Calu3 (cell line): ENCODE measurements at regions not wholly inside any gene's neighbourhood (a gene's known extent, or its start where the extent isn't known, plus 50 kb on each side); places are given as distances from the start of the nearest gene placed in this dataset.

Source experiments
- BruUV-seq: library from RNA; stranded (reverse); fragments of 400-500 nt; replicated peaks from 2 replicates; lab custom pipeline; 2021; lab: Mats Ljungman, UMichigan
- CTCF ChIA-PET: fragments of 300-600 bp; sonication (Branson Sonifier 250); formaldehyde crosslinking; loops from one replicate; lab custom pipeline; 2022; ENCODE audit warnings: antibody characterized with exemption; lab: Charles Lee
- DNase-seq: peaks from one replicate; pipeline ENCODE4 v3.0.0; 2022
- H3K27ac Mint-ChIP-seq: one replicate; pipeline ENCODE4 v1.8.0; 2022; ENCODE audit warnings: mixed read lengths; ENCODE audit not compliant: unreplicated experiment
- H3K27me3 Mint-ChIP-seq: one replicate; pipeline ENCODE4 v1.8.0; 2022; ENCODE audit warnings: mixed read lengths; ENCODE audit not compliant: unreplicated experiment
- H3K36me3 Mint-ChIP-seq: one replicate; pipeline ENCODE4 v1.8.0; 2022; ENCODE audit warnings: mild to moderate bottlenecking, moderate library complexity, mixed read lengths; ENCODE audit not compliant: insufficient read depth, unreplicated experiment
- H3K4me1 Mint-ChIP-seq: one replicate; pipeline ENCODE4 v1.8.0; 2022; ENCODE audit warnings: mild to moderate bottlenecking, low read depth, mixed read lengths; ENCODE audit not compliant: unreplicated experiment
- H3K4me3 Mint-ChIP-seq: one replicate; pipeline ENCODE4 v1.8.0; 2022; ENCODE audit warnings: mild to moderate bottlenecking, low read depth, moderate library complexity, mixed read lengths; ENCODE audit not compliant: unreplicated experiment
- H3K9me3 Mint-ChIP-seq: one replicate; pipeline ENCODE4 v1.8.0; 2022; ENCODE audit warnings: low read depth, mixed read lengths; ENCODE audit not compliant: unreplicated experiment
- CTCF ChIP-seq: fragments of 200-600 bp; IDR thresholded peaks from one replicate; pipeline ENCODE4 v1.8.0; 2022; ENCODE audit warnings: antibody characterized with exemption; ENCODE audit not compliant: unreplicated experiment
- intact Hi-C: fragments of 100-400 bp; cut with micrococcal nuclease; formaldehyde crosslinking; loops from one replicate; pipeline ENCODE4 v1.10.0; 2022; ENCODE audit not compliant: unreplicated experiment

DNA sequence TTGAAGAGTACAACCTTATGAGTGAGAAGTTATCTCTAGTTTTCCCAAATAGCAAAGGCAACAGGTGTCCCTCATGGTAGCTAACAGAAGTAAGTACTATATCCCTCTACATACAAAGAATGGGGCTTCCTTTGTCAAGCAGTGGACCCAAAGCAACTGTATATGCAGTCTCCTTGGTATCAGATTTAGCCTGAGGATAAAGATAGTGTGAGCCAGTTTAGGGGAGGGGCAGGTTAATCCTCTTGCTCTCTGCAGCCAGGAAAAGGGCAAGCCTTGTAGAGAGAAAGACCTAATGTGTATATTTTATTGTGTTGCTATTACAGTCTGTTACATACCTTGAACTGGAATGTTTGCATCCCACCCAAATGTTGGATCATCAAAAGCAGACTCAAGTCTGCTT, 117.9 kb upstream of the COL8A1 start:
- TF ChIP-seq CTCF: no peak
- DNase-seq: no peak
- intact Hi-C loops: no loop called here
- Mint-ChIP-seq H3K4me3 (no peak overlapping the region), H3K27ac (no peak overlapping the region), H3K27me3 (no peaks in the 10 kb centered on the region), H3K4me1 (no peaks in the 10 kb centered on the region), H3K9me3 (no peaks in the 10 kb centered on the region), H3K36me3 (no peaks in the 10 kb centered on the region)
- CTCF ChIA-PET: no interaction called here
- no TSS peak for BruUV-seq

DNA sequence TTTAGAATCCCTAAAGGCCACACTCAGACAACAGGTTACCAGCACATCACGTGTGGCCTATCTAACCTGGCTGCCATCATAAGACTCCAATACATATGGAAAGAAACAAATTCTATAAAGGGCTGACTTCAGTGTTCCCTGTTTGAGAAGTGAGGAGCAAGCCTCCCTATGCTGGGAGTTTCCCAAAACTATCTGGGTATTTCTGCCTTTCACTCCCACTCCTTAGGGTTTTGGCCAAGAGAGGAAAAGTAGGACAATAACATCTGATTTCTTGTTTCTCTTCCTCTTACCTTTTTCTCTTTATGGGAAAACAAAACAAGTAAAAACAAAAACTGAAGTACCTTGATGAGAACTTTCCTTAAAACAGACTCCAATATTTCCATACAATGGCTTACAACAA, 121.5 kb upstream of the COL8A1 start:
- intact Hi-C loops: no loop called here
- no peak overlapping the region for H3K27ac Mint-ChIP-seq
- no peak overlapping the region for H3K4me3 Mint-ChIP-seq
- BruUV-seq: no TSS peak
- no peaks in the 10 kb centered on the region for H3K9me3 Mint-ChIP-seq
- H3K4me1 Mint-ChIP-seq: peaks cover 13% of the 10 kb centered on the region
- DNase-seq: no peak
- CTCF ChIA-PET: no interaction called here
- H3K36me3 Mint-ChIP-seq: no peaks in the 10 kb centered on the region
- H3K27me3 Mint-ChIP-seq: no peaks in the 10 kb centered on the region
- TF ChIP-seq CTCF: no peak

- Mint-ChIP-seq H3K27ac (no peak overlapping the region), H3K27me3 (no peaks in the 10 kb centered on the region), H3K4me3 (no peak overlapping the region), H3K4me1 (peaks cover 19% of the 10 kb centered on the region), H3K36me3 (no peaks in the 10 kb centered on the region), H3K9me3 (no peaks in the 10 kb centered on the region)
- intact Hi-C loops: no loop called here
- no peak for TF ChIP-seq CTCF
- no TSS peak for BruUV-seq
- CTCF ChIA-PET: interaction anchor here (1.2 kb wide), 1 partner anchor 14 kb away, joined by 3 read pairs; no protein-coding TSS in a partner anchor
- no peak for DNase-seq
These were observed 122.5 kb upstream of the COL8A1 start for GRCh38 chr3:99515891-99516290.

GRCh38 chr3:99509224-99509623, 129.2 kb upstream of the COL8A1 start:
- intact Hi-C loops: no loop called here
- Mint-ChIP-seq H3K27ac (no peak overlapping the region), H3K4me1 (peaks cover 19% of the 10 kb centered on the region), H3K27me3 (no peaks in the 10 kb centered on the region), H3K4me3 (no peak overlapping the region), H3K9me3 (no peaks in the 10 kb centered on the region), H3K36me3 (no peaks in the 10 kb centered on the region)
- BruUV-seq: no TSS peak
- CTCF ChIA-PET: no interaction called here
- no peak for TF ChIP-seq CTCF
- no peak for DNase-seq
